Transverse colon (tissue), 4 donors: ENCODE measurements at regions not wholly inside any gene's neighbourhood (a gene's known extent, or its start where the extent isn't known, plus 50 kb on each side); places are given as distances from the start of the nearest gene placed in this dataset.

Experiments
- POLR2A ChIP-seq: fragments of 450-650 bp; IDR thresholded peaks from one replicate; pipeline ENCODE4 v1.6.1; 2016; ENCODE audit warnings: antibody characterized with exemption, mild to moderate bottlenecking, moderate library complexity
- POLR2AphosphoS5 ChIP-seq, 3 donors: sonication (generic); formaldehyde crosslinking; IDR thresholded peaks; one replicate each; pipeline ENCODE4 v1.6.1; 2016; ENCODE audit warnings: antibody characterized with exemption in 3 of 3
- TF ChIP-seq, protein P1 (sequence below), 5 experiments: fragments of 200-600 bp in 3 of 5; fragments of 450-650 bp in 2 of 5; sonication (generic) in 3 of 5; IDR thresholded peaks; 1 replicate in 2 of 5; 2 replicates in 3 of 5; pipeline ENCODE4 v1.5.1; 2016 to 2017; ENCODE audit warnings: antibody characterized with exemption in 5 of 5, inconsistent platforms in 3 of 5, mild to moderate bottlenecking in 2 of 5, moderate library complexity in 1 of 5

- TF ChIP-seq POLR2A (no peak), POLR2AphosphoS5 (IDR thresholded peaks at IDR 0.05) (no peak)
- TF ChIP-seq, protein P1, sequence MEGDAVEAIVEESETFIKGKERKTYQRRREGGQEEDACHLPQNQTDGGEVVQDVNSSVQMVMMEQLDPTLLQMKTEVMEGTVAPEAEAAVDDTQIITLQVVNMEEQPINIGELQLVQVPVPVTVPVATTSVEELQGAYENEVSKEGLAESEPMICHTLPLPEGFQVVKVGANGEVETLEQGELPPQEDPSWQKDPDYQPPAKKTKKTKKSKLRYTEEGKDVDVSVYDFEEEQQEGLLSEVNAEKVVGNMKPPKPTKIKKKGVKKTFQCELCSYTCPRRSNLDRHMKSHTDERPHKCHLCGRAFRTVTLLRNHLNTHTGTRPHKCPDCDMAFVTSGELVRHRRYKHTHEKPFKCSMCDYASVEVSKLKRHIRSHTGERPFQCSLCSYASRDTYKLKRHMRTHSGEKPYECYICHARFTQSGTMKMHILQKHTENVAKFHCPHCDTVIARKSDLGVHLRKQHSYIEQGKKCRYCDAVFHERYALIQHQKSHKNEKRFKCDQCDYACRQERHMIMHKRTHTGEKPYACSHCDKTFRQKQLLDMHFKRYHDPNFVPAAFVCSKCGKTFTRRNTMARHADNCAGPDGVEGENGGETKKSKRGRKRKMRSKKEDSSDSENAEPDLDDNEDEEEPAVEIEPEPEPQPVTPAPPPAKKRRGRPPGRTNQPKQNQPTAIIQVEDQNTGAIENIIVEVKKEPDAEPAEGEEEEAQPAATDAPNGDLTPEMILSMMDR (IDR thresholded peaks at IDR 0.05), result no peak
Measured at GRCh38 chr22:48822278-48823233, 1005.1 kb downstream of the BRD1 start.
